ENCODE measurements at regions not wholly inside any gene's neighbourhood (a gene's known extent, or its start where the extent isn't known, plus 50 kb on each side); places are given as distances from the start of the nearest gene placed in this dataset.
A peak's percentile ranks its signal among the peaks of the same experiment; 100 is the strongest.

GRCh38 chr2:235270291-235270690 lies 223.6 kb upstream of the AGAP1 start:
- no peak overlapping the region for H3K4me3 ChIP-seq (ENCODE audit: low read depth, low read length)
- TF ChIP-seq CTCF (IDR thresholded peaks at IDR 0.05; ENCODE audit: low read depth, low read length): no peak
- DNase-seq (ENCODE audit: low read depth, low spot score): no peak
- in situ Hi-C loops (cut with HindIII; ENCODE audit: low sequenced_read_pairs): no loop called here

GRCh38 chr2:235270956-235271355 lies 222.9 kb upstream of the AGAP1 start:
- TF ChIP-seq CTCF (IDR thresholded peaks at IDR 0.05; ENCODE audit: low read depth, low read length): no peak
- DNase-seq (ENCODE audit: low read depth, low spot score): peak; percentile 87
- in situ Hi-C loops (cut with HindIII; ENCODE audit: low sequenced_read_pairs): no loop called here
- no peak overlapping the region for H3K4me3 ChIP-seq (ENCODE audit: low read depth, low read length)

GRCh38 chr2:235271936-235272335 lies 221.9 kb upstream of the AGAP1 start:
- TF ChIP-seq CTCF (IDR thresholded peaks at IDR 0.05; ENCODE audit: low read depth, low read length): no peak
- in situ Hi-C loops (cut with HindIII; ENCODE audit: low sequenced_read_pairs): no loop called here
- DNase-seq (ENCODE audit: low read depth, low spot score): no peak
- H3K4me3 ChIP-seq (ENCODE audit: low read depth, low read length): no peak overlapping the region

- in situ Hi-C loops (cut with HindIII; ENCODE audit: low sequenced_read_pairs): no loop called here
- no peak overlapping the region for H3K4me3 ChIP-seq (ENCODE audit: low read depth, low read length)
- no peak for DNase-seq (ENCODE audit: low read depth, low spot score)
- TF ChIP-seq CTCF (IDR thresholded peaks at IDR 0.05; ENCODE audit: low read depth, low read length): no peak
Observed at GRCh38 chr2:235274023-235274422, 219.8 kb upstream of the AGAP1 start.

- TF ChIP-seq CTCF (IDR thresholded peaks at IDR 0.05; ENCODE audit: low read depth, low read length): no peak
- in situ Hi-C loops (cut with HindIII; ENCODE audit: low sequenced_read_pairs): no loop called here
- DNase-seq (ENCODE audit: low read depth, low spot score): no peak
- H3K4me3 ChIP-seq (ENCODE audit: low read depth, low read length): no peak overlapping the region
Observed at GRCh38 chr2:235277485-235277884, 216.4 kb upstream of the AGAP1 start.

GRCh38 chr2:235278771-235279355 lies 215.0 kb upstream of the AGAP1 start:
- DNase-seq (ENCODE audit: low read depth, low spot score): peak; percentile 45
- H3K4me3 ChIP-seq (ENCODE audit: low read depth, low read length): no peak overlapping the region
- TF ChIP-seq CTCF (IDR thresholded peaks at IDR 0.05; ENCODE audit: low read depth, low read length): no peak
- in situ Hi-C loops (cut with HindIII; ENCODE audit: low sequenced_read_pairs): no loop called here

GRCh38 chr2:235279965-235280364 lies 213.9 kb upstream of the AGAP1 start:
- H3K4me3 ChIP-seq (ENCODE audit: low read depth, low read length): no peak overlapping the region
- no peak for DNase-seq (ENCODE audit: low read depth, low spot score)
- no peak for TF ChIP-seq CTCF (IDR thresholded peaks at IDR 0.05; ENCODE audit: low read depth, low read length)
- in situ Hi-C loops (cut with HindIII; ENCODE audit: low sequenced_read_pairs): no loop called here
